ENCODE measurements at regions not wholly inside any gene's neighbourhood (a gene's known extent, or its start where the extent isn't known, plus 50 kb on each side); places are given as distances from the start of the nearest gene placed in this dataset.
"Not testable (repeated sequence)": the region's sequence is repeated elsewhere in the genome, so short reads cannot be mapped to it uniquely, and the experiment has no call there.

DNA sequence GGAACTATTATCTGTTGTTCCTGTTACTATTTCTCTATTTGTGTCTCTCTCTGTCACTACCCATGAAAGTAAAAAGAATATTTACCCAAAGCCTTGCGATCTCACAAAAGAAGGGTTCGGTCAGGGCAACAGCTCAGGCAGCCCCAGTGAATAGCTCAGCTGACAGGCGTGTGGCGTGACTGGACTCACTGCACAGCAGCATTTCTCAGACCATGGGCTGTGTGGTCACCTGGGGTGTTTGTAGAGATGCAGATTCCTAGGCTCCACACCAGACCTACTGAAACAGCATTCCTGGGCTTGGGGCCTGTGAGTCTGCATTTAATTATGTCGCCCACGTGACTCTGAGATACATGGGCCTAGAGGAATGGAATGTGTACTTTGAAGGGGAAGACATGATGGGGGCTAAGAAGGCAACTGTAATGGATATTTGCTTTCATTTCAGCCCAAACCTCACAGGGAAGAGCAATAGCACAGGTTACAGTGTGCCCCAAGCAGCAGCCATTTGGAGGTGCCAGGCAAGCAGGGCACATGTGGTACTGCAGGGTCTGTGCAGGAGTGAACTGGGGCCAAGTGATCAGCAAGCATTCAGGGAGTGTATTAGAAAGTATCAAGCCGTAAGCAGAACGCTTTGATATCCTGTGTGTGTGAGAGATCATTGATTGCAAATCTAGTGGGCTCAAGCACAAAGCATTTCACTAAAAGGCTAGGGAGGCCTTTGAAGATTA, 90.4 kb upstream of the RBMS1 start:
- TF ChIP-seq, protein P1, sequence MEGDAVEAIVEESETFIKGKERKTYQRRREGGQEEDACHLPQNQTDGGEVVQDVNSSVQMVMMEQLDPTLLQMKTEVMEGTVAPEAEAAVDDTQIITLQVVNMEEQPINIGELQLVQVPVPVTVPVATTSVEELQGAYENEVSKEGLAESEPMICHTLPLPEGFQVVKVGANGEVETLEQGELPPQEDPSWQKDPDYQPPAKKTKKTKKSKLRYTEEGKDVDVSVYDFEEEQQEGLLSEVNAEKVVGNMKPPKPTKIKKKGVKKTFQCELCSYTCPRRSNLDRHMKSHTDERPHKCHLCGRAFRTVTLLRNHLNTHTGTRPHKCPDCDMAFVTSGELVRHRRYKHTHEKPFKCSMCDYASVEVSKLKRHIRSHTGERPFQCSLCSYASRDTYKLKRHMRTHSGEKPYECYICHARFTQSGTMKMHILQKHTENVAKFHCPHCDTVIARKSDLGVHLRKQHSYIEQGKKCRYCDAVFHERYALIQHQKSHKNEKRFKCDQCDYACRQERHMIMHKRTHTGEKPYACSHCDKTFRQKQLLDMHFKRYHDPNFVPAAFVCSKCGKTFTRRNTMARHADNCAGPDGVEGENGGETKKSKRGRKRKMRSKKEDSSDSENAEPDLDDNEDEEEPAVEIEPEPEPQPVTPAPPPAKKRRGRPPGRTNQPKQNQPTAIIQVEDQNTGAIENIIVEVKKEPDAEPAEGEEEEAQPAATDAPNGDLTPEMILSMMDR (IDR thresholded peaks at IDR 0.05; ENCODE audit: low read depth, low read length), result no peak
- no peak for DNase-seq (ENCODE audit: extremely low read depth, low read depth)

DNA sequence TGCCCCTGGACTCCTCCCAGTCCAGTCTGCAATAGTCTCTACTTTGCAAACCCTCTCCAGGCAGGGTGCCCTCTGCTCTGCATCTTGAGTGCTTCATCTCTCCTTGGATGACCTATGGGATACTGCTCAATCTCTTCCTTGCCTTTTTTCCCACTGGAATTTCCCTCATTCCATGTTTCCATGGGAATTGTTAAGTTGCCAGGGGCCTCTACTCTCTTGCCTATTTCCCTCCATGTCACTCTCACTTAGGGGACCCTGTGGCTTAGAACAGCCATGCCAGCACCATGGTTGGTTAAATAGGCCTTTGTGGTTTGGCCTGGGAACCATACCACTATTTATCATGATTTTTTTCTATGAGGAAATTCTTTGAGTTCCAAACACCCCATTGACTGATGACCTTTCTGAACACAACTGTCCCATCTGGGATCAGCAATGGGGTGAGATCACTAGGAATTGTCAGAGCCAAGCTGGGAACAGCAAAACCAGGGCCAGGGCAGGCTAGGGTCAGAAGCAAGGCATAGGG, 91.4 kb upstream of the RBMS1 start:
- TF ChIP-seq, protein P1 (IDR thresholded peaks at IDR 0.05; ENCODE audit: low read depth, low read length), result no peak
- no peak for DNase-seq (ENCODE audit: extremely low read depth, low read depth)

DNA sequence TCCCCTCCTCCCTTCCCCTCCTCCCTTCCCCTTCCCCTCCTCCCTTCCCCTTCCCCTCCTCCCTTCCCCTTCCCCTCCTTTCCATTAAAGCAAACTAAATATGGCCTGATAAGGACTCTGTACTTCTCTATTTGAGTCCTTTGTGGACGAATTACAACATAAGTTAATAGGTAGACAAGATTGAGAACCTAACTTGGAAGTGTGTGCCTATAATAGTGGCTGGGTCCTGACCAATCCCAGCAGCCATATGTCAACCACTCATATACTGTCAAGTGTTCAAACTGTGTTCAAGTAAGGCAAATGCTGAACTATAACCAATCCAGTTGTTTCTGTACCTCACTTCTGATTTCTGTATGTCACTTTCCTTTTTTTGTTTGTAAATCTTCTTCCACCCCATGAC, 97.1 kb upstream of the RBMS1 start:
- DNase-seq (ENCODE audit: extremely low read depth, low read depth), result no peak
- TF ChIP-seq, protein P1 (IDR thresholded peaks at IDR 0.05; ENCODE audit: low read depth, low read length), result no peak

DNA sequence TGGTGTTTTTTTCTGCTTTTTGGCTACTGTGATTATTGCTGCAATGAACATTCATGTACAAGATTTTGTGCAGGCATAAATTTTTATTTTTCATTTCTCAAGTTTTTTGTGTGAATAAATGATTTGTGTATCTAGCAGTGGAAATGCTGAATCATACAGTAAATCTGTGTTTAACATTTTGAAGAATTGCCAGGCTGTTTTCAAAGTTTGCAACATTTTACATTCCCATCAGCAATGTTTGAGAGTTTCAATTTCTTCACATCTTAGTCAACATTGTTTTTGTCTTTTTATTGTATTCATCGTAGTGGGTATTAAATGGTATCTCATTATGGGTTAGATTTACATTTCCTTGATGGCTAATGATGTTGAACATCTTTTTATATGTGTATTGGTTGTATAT, 98.8 kb upstream of the RBMS1 start:
- no peak for DNase-seq (ENCODE audit: extremely low read depth, low read depth)
- TF ChIP-seq, protein P1 (IDR thresholded peaks at IDR 0.05; ENCODE audit: low read depth, low read length), result no peak

DNA sequence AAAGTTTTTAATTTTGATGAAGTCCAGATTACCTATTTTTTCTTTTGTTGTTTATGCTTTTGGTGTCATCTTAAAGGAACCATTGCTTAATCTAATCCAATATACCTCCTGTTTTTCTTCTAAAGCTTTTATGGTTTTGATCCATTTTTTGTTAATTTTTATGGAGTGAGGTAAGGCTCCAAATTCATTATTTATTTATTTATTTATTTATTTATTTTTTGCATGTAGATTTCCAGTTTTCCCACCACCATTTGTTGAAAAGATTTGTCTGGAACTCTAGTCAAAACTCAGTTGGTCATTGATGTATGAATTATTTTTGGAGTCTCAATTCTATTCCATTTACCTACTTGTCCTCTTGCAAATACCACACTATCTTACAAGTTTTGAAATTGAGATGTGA, 99.4 kb upstream of the RBMS1 start:
- no peak for DNase-seq (ENCODE audit: extremely low read depth, low read depth)

DNA sequence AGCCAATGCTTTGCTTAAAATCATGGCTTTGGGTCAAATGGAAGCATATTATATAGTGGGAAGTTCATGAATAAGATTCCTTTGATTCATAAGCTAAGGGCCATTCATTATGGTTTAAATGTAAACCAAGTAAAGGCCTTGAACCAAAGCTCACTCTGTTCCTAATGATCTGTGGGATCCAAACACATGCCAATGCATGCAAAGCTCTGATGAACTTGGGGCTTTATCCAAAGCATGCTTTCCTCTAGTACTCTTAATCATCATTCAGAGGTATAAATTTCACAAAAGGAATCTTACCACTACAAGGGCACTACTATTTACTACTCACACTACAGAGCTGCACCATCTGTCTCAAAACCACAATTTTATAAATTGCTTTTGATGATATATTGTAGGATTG, 102.8 kb upstream of the RBMS1 start:
- TF ChIP-seq, protein P1 (IDR thresholded peaks at IDR 0.05; ENCODE audit: low read depth, low read length), result no peak
- peak; percentile 48 for DNase-seq (ENCODE audit: extremely low read depth, low read depth)

More for the DNA sequence above, 99.4 kb upstream of the RBMS1 start:
- TF ChIP-seq, protein P1 (IDR thresholded peaks at IDR 0.05; ENCODE audit: low read depth, low read length), result no peak

DNA sequence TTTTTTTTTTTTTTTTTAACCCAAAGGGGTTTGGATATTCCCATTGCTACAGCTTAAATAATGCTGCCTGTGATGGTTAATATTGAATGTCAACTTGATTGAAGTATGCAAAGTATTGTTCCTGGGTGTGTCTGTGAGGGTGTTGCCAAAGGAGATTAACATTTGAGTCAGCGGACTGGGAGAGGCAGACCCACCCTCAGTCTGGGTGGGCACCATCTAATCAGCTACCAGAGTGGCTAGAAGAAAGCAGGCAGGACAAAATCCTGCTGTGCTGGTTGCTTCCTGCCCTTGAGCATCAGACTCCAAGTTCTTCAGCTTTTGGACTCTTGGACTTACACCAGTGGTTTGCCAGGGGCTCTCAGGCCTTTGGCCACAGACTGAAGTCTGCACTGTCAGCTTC, 106.8 kb upstream of the RBMS1 start:
- not testable (repeated sequence) for DNase-seq (ENCODE audit: extremely low read depth, low read depth)

DNA sequence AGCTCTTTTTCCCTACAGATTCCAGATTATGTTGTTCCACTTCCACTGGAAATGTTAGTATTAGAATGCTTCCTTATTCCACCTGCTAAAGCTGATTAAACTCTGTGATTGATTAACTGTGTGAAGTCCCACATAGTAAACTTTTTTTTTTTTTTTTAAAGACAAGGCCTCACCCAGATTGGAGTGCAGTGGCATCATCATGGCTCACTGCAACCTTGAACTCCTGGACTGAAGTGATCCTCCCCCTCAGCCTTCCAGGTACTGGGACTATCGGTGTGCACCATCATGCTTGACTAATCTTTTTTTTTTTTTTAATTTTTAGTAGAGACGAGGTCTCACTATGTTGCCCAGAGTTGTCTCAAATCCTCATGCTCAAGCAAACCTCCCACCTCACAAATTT, 108.5 kb upstream of the RBMS1 start:
- TF ChIP-seq, protein P1 (IDR thresholded peaks at IDR 0.05; ENCODE audit: low read depth, low read length), result no peak

More for the DNA sequence above, 108.5 kb upstream of the RBMS1 start:
- DNase-seq (ENCODE audit: extremely low read depth, low read depth), result no peak
